Ectodermal cell (in vitro differentiated cells): ENCODE measurements at regions not wholly inside any gene's neighbourhood (a gene's known extent, or its start where the extent isn't known, plus 50 kb on each side); places are given as distances from the start of the nearest gene placed in this dataset.

Experiments
- H3K27ac ChIP-seq: 2 replicates; pipeline ENCODE4 v1.7.0; 2013; ENCODE audit warnings: mild to moderate bottlenecking, low read depth, low read length; ENCODE audit not compliant: insufficient read depth, poor library complexity, severe bottlenecking
- H3K27me3 ChIP-seq: 2 replicates; pipeline ENCODE4 v1.7.0; 2013; ENCODE audit warnings: mild to moderate bottlenecking, low read length; ENCODE audit not compliant: insufficient read depth, control insufficient read depth, poor library complexity, severe bottlenecking
- H3K36me3 ChIP-seq: one replicate; pipeline ENCODE4 v1.7.0; 2013; ENCODE audit warnings: low read length; ENCODE audit not compliant: control insufficient read depth, insufficient read depth
- H3K4me1 ChIP-seq: one replicate; pipeline ENCODE4 v1.7.0; 2013; ENCODE audit warnings: low read length; ENCODE audit not compliant: control insufficient read depth, insufficient read depth
- H3K4me3 ChIP-seq: 2 replicates; pipeline ENCODE4 v1.7.0; 2013; ENCODE audit warnings: low read depth, low read length, control low read depth; ENCODE audit not compliant: insufficient read depth
- H3K9me3 ChIP-seq: 2 replicates; pipeline ENCODE4 v1.7.0; 2013; ENCODE audit warnings: mild to moderate bottlenecking, low read length, moderate library complexity; ENCODE audit not compliant: control insufficient read depth
- WGBS, 2 experiments: methylation state at CpG; one replicate each; pipeline ENCODE4 v1.1.7; 2013; ENCODE audit warnings: missing lambda C conversion rate in 2 of 2; 5-methylcytosine and 5-hydroxymethylcytosine counted together

DNA sequence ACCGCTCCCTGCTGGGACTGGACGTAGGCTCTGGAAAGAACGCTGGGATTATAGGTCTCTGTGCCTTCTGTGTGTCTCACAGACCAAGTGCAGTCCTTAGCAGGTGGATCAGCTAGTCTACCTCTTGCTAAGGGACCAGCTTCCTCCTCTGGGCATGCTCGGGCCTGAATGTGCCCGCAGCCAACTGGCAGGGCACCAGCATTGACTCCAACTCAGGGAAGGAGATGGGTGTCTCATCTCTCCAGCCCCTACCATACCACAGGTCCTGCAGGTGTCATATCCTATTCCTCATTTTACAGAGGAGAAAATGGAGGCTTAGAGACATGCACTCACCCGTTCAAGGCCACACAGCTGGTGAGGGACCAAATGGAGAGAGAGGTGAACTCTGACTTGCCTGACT is 340.2 kb downstream of the PTPRU start:
- no peak overlapping the region for H3K4me3 ChIP-seq
- H3K27me3 ChIP-seq = no peaks in the 10 kb centered on the region
- H3K9me3 ChIP-seq = no peaks in the 10 kb centered on the region
- H3K4me1 ChIP-seq = peaks cover 8% of the 10 kb centered on the region
- H3K27ac ChIP-seq = no peak overlapping the region
- 79 to 90% methylated on average over 6 of the region's 6 CpGs for WGBS, 2 experiments
- H3K36me3 ChIP-seq = no peaks in the 10 kb centered on the region

GRCh38 chr1:29575826-29576225 is 339.5 kb downstream of the PTPRU start:
- Histone ChIP-seq H3K27ac (no peak overlapping the region), H3K4me3 (no peak overlapping the region), H3K4me1 (peaks cover 8% of the 10 kb centered on the region), H3K27me3 (no peaks in the 10 kb centered on the region), H3K36me3 (no peaks in the 10 kb centered on the region), H3K9me3 (no peaks in the 10 kb centered on the region)

GRCh38 chr1:29575277-29575676 is 339.0 kb downstream of the PTPRU start:
- WGBS, 2 experiments = 78 to 79% methylated on average over 6 of the region's 6 CpGs
- H3K27ac ChIP-seq = no peak overlapping the region
- H3K4me1 ChIP-seq = peaks cover 8% of the 10 kb centered on the region
- no peaks in the 10 kb centered on the region for H3K36me3 ChIP-seq
- H3K9me3 ChIP-seq = no peaks in the 10 kb centered on the region
- no peak overlapping the region for H3K4me3 ChIP-seq
- H3K27me3 ChIP-seq = no peaks in the 10 kb centered on the region

GRCh38 chr1:29574871-29575270 is 338.5 kb downstream of the PTPRU start:
- H3K9me3 ChIP-seq = no peaks in the 10 kb centered on the region
- peaks cover 8% of the 10 kb centered on the region for H3K4me1 ChIP-seq
- H3K27me3 ChIP-seq = no peaks in the 10 kb centered on the region
- H3K27ac ChIP-seq = no peak overlapping the region
- H3K4me3 ChIP-seq = no peak overlapping the region
- WGBS, 2 experiments = 88 to 96% methylated on average over 2 of the region's 2 CpGs
- H3K36me3 ChIP-seq = no peaks in the 10 kb centered on the region

- Histone ChIP-seq H3K9me3 (peaks cover 3% of the 10 kb centered on the region), H3K27me3 (no peaks in the 10 kb centered on the region), H3K36me3 (no peaks in the 10 kb centered on the region), H3K27ac (no peak overlapping the region), H3K4me3 (no peak overlapping the region), H3K4me1 (no peaks in the 10 kb centered on the region)
- 92 to 97% methylated on average over 5 of the region's 5 CpGs for WGBS, 2 experiments
These were observed 333.8 kb downstream of the PTPRU start for GRCh38 chr1:29569971-29570634.

DNA sequence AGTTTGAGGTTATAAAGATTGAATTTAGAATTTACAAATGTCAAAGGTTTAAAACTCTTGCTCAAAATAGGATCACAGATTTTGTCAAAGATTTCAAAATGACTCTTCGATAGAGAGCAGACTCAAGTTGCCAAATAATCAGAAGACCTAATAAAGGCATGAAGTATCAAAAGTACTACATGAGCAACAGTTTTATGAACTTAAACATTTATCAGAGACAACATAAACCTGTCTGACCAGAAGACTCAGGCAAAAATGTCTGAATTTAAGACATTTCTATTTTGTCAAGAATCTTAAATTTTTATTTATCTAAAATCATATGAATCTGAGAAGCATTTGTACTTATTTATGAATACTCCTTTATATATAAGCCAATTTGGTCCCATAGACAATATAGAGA is 330.9 kb downstream of the PTPRU start:
- no peaks in the 10 kb centered on the region for H3K4me1 ChIP-seq
- H3K9me3 ChIP-seq = peaks cover 3% of the 10 kb centered on the region
- no peaks in the 10 kb centered on the region for H3K27me3 ChIP-seq
- 83 to 95% methylated on average over 1 of the region's 1 CpG for WGBS, 2 experiments
- no peak overlapping the region for H3K27ac ChIP-seq
- H3K36me3 ChIP-seq = no peaks in the 10 kb centered on the region
- no peak overlapping the region for H3K4me3 ChIP-seq

- no peak overlapping the region for H3K4me3 ChIP-seq
- 89 to 97% methylated on average over 1 of the region's 1 CpG for WGBS, 2 experiments
- H3K36me3 ChIP-seq = no peaks in the 10 kb centered on the region
- H3K9me3 ChIP-seq = peaks cover 3% of the 10 kb centered on the region
- no peak overlapping the region for H3K27ac ChIP-seq
- H3K4me1 ChIP-seq = no peaks in the 10 kb centered on the region
- H3K27me3 ChIP-seq = no peaks in the 10 kb centered on the region
These were observed 329.2 kb downstream of the PTPRU start for GRCh38 chr1:29565490-29565889.

GRCh38 chr1:29563571-29563970 is 327.2 kb downstream of the PTPRU start:
- 89 to 96% methylated on average over 4 of the region's 4 CpGs for WGBS, 2 experiments
- no peaks in the 10 kb centered on the region for H3K27me3 ChIP-seq
- H3K4me3 ChIP-seq = no peak overlapping the region
- H3K9me3 ChIP-seq = peaks cover 3% of the 10 kb centered on the region
- no peak overlapping the region for H3K27ac ChIP-seq
- no peaks in the 10 kb centered on the region for H3K4me1 ChIP-seq
- H3K36me3 ChIP-seq = no peaks in the 10 kb centered on the region

DNA sequence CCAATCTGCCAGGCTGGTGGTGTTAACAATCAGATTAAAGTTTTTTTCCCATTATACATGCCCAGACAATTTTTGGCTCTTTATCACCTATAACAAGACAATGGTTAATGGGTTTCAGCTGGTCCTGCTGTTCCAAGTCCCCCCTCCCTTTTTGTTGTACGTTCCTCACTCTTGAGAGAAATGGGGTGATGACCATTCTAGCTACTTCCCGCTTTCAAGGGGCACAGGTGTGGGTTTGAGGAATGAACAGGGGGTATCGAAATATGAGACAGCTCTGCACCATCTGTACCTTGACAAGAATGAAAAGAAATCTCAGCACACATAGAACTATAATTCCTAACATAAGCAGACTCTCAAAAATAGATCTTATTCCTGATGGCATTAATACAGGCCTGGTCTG is 326.8 kb downstream of the PTPRU start:
- Histone ChIP-seq H3K27ac (no peak overlapping the region), H3K4me1 (no peaks in the 10 kb centered on the region), H3K36me3 (no peaks in the 10 kb centered on the region), H3K9me3 (peaks cover 3% of the 10 kb centered on the region), H3K4me3 (no peak overlapping the region), H3K27me3 (no peaks in the 10 kb centered on the region)
- WGBS, 2 experiments = 86 to 94% methylated on average over 3 of the region's 3 CpGs

DNA sequence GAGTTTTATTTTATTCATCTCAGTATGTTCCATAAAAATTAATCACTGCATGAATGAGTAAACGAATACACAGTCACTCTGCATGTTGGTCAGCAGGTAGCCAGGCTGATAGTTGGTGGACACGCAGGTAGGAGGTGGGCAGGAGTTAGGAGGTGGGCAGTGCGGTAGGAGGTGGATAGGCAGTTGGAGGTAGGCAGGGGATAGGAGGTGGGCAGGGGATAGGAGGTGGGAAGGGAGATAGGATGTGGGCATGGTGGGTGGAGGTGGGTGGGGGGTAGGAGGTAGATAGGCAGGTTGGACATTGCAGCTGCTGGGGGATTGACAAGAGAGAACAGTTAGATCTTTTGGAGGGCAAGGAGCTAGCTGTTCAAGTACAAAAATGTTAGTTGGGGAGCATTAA is 322.7 kb downstream of the PTPRU start:
- no peaks in the 10 kb centered on the region for H3K36me3 ChIP-seq
- no peaks in the 10 kb centered on the region for H3K9me3 ChIP-seq
- H3K27ac ChIP-seq = no peak overlapping the region
- H3K27me3 ChIP-seq = no peaks in the 10 kb centered on the region
- H3K4me3 ChIP-seq = no peak overlapping the region
- 93 to 99% methylated on average over 3 of the region's 3 CpGs for WGBS, 2 experiments
- H3K4me1 ChIP-seq = no peaks in the 10 kb centered on the region
